ENCODE measurements at regions not wholly inside any gene's neighbourhood (a gene's known extent, or its start where the extent isn't known, plus 50 kb on each side); places are given as distances from the start of the nearest gene placed in this dataset.

DNA sequence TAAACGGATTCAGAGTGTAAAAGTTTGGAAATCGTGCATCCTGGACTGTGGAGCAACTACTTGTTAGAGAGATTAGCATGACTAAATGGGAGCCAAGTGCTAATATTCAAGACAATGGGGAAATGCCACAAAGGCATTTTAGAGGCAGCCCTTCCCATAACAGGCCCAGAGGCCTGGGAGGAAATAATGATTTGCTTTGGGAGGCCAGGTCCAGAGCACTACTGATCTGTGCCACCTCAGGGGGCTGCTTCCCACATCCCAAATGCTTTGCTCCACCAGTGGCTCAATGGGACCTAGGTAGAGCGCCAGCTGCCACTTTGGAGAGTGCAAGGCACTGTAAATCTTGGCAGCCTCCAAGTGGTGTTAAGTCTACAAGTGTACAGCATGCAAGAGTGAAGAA, 91.9 kb upstream of the HSF2 start:
- TF ChIP-seq HDAC6 (IDR thresholded peaks at IDR 0.05; ENCODE audit: low read depth, low read length) (no peak), ZNF569 (CRISPR knock-in tag; IDR thresholded peaks at IDR 0.05; ENCODE audit: borderline replicate concordance) (no peak), YEATS2 (CRISPR knock-in tag; IDR thresholded peaks at IDR 0.05; ENCODE audit: borderline replicate concordance) (no peak)
- TF ChIP-seq, protein P1, sequence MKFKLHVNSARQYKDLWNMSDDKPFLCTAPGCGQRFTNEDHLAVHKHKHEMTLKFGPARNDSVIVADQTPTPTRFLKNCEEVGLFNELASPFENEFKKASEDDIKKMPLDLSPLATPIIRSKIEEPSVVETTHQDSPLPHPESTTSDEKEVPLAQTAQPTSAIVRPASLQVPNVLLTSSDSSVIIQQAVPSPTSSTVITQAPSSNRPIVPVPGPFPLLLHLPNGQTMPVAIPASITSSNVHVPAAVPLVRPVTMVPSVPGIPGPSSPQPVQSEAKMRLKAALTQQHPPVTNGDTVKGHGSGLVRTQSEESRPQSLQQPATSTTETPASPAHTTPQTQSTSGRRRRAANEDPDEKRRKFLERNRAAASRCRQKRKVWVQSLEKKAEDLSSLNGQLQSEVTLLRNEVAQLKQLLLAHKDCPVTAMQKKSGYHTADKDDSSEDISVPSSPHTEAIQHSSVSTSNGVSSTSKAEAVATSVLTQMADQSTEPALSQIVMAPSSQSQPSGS (CRISPR knock-in tag; IDR thresholded peaks at IDR 0.05), result no peak
